ENCODE measurements at regions not wholly inside any gene's neighbourhood (a gene's known extent, or its start where the extent isn't known, plus 50 kb on each side); places are given as distances from the start of the nearest gene placed in this dataset.

DNA sequence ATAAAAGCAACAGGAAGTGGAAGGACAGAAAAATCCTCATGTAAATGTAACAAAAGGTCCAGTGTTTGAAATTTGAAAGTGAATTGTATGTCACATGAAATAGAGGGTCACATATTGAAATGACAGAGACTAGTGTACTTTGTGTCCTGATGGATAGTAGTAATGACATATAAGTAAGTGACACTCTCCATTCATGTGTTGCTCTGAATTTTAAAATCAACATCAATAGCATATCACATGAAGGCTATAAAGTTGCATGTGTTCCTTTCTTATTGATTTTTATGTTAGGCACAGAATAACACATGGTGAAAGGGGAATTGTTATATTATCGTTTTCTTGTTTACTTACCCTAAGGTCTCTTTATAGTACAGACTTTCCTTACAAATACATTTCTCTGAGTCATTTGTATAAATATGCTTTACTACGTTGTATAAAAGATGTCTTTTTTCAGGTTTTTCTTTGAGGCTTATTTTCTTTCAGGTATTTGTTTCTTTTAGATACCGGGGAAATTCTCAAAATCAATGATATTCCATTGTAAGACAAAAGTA is 104.6 kb upstream of the CACNA2D1 start:
- TF ChIP-seq, protein P1, sequence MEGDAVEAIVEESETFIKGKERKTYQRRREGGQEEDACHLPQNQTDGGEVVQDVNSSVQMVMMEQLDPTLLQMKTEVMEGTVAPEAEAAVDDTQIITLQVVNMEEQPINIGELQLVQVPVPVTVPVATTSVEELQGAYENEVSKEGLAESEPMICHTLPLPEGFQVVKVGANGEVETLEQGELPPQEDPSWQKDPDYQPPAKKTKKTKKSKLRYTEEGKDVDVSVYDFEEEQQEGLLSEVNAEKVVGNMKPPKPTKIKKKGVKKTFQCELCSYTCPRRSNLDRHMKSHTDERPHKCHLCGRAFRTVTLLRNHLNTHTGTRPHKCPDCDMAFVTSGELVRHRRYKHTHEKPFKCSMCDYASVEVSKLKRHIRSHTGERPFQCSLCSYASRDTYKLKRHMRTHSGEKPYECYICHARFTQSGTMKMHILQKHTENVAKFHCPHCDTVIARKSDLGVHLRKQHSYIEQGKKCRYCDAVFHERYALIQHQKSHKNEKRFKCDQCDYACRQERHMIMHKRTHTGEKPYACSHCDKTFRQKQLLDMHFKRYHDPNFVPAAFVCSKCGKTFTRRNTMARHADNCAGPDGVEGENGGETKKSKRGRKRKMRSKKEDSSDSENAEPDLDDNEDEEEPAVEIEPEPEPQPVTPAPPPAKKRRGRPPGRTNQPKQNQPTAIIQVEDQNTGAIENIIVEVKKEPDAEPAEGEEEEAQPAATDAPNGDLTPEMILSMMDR (IDR thresholded peaks at IDR 0.05), result no peak
- TF ChIP-seq POLR2AphosphoS5 (IDR thresholded peaks at IDR 0.05), result no peak

Data from upper lobe of left lung (tissue), 4 donors.